VCaP (cell line): ENCODE measurements at regions not wholly inside any gene's neighbourhood (a gene's known extent, or its start where the extent isn't known, plus 50 kb on each side); places are given as distances from the start of the nearest gene placed in this dataset.

Experiments
- H3K27ac ChIP-seq: fragments of 450-650 bp; 2 replicates; pipeline ENCODE4 v1.5.1; 2017
- TF ChIP-seq, protein P1 (sequence below): fragments of 450-650 bp; conservative IDR thresholded peaks from 2 replicates; pipeline ENCODE4 v1.5.1; 2017; ENCODE audit warnings: mild to moderate bottlenecking, moderate library complexity

DNA sequence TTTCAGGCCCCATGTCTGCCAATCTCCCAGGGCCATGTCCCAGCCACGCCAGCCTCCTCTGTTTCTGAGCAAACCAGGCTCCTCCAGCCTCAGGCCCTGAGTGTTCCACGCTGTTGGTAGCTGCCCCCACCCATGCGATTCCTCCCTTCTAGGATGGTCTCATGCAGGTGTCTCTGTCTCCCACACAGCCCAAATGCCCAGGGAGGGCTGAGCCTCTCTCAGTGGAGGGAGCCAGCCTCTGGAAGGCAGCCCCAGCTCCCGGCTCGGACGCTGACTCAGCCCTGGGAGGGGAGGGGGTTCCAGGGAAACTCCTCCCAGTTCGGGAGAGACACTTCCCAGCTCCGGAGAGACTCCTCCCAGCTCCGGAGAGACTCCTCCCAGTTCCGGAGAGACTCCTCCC is 122.9 kb upstream of the AFDN start:
- TF ChIP-seq, protein P1, sequence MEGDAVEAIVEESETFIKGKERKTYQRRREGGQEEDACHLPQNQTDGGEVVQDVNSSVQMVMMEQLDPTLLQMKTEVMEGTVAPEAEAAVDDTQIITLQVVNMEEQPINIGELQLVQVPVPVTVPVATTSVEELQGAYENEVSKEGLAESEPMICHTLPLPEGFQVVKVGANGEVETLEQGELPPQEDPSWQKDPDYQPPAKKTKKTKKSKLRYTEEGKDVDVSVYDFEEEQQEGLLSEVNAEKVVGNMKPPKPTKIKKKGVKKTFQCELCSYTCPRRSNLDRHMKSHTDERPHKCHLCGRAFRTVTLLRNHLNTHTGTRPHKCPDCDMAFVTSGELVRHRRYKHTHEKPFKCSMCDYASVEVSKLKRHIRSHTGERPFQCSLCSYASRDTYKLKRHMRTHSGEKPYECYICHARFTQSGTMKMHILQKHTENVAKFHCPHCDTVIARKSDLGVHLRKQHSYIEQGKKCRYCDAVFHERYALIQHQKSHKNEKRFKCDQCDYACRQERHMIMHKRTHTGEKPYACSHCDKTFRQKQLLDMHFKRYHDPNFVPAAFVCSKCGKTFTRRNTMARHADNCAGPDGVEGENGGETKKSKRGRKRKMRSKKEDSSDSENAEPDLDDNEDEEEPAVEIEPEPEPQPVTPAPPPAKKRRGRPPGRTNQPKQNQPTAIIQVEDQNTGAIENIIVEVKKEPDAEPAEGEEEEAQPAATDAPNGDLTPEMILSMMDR: no peak
- no peak overlapping the region for H3K27ac ChIP-seq

DNA sequence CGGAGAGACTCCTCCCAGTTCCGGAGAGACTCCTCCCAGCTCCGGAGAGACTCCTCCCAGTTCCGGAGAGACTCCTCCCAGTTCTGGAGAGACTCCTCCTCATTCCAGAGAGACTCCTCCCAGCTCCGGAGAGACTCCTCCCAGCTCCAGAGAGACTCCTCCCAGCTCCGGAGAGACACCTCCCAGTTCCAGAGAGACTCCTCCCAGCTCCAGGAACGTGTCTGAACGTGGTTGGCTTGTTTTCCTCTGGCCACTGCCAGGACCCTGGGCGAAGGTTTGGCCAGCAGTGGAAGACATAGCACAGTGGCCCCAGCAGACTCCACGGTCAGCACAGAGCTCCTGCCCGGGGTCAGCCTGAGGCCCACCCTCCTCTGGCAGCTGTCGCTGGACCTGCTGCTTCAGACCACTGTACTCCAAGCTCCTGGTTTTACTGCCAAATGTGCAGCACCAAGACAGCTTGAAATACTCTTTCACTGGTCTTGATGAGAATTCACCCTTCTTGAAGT is 122.3 kb upstream of the AFDN start:
- TF ChIP-seq, protein P1: no peak
- no peak overlapping the region for H3K27ac ChIP-seq

DNA sequence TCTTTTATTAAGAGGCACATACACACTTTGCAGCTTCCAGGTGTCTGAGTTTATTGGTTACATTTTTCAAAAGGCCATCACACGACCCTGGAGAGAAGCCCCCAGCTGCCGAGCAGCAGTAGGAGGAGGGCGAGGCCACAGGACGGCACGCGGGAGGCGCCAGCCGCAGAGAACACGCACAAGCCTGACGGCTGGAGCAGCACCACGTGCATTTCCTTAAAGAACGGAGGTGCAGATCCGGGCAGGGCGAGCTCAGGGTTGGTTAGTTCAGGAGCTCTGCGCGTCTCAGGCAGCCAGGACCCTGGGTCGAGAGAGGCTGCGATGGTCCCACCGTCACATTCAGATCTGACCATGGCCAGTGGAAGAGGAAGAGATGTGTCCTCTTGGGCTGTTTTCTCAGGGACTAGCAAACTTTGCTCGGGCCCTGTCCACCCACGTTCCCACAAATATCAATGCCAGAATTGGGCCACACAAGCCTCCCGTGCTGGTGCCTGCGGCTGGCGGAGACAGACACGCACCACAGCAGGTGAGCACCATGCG is 121.4 kb upstream of the AFDN start:
- TF ChIP-seq, protein P1: no peak

DNA sequence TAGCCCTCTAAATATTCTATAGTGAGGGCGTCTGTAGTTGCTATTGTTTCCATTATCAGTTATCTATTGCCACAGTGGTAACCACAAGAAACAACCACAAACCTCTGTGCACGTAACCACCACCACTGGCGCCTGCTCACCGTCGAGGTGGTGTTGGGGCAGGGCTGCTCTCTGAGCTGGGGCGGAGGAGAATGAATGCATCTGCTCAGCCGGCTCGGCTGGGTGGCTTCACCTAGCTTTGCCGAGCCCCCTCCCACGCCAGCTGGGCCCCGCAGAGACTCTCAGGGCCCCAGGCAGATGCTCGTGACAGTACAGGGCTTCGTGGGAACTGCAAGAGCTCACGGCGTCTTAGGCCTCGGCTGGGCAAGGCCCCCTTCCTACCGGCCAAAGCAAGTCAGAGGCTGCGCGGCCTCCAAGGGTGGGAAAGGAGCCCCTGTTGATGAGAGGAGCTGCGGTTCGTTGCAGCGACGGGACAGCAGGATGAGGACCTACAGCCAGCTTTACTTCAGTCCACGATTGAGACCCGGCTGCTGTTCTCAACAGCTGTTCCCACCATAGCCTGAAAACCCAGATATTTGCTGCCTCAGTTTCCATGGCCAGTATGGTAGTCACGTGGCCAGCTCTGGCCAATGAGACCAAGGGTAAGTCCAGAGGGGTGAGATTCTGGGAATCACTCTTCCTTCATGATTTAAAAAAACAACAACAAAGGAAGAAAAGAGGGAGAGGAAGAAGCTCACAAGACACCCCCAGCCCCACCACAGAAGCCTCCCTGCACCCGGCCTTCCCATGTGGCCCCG is 120.2 kb upstream of the AFDN start:
- no peak overlapping the region for H3K27ac ChIP-seq

More for the DNA sequence above, 121.4 kb upstream of the AFDN start:
- no peak overlapping the region for H3K27ac ChIP-seq

DNA sequence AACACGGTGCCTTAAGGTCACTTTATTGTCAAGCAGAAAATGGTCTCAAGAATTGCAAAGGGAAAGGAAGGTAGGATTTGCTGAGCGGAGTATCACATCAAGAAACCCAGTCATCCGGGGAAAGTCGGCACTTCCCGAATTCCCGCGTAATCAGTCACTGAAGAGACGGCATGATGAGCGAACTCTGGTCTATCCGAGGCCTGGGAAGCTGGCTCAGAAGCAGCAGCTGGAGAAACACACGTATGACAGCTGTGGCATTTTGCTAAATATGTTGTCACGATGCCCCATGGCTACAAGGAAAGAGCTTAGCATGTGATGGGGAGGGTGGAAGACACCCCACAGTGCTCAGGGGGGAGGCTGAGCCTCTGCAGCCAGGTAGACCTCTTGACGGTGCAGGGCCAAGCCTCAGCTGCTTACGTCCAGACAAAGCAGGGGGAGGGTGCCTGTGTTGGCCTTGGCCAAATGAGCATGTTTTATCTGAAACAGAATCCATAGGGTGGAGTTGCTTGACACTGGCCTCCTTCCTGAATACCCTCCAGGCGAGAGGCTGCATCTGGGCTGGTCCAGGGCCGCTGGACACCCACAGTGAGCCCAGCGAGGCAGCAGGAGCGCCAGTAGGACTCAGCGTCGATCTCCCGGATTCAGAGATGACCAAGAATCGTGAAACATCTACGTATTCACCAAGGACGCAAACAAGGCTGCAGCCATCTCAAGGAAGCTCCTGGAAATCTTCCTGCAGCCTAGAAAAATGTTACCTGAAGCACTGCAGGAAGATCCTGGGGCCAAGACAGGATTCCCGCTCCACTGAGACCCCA is 118.8 kb upstream of the AFDN start:
- TF ChIP-seq, protein P1: no peak

More for the DNA sequence above, 120.2 kb upstream of the AFDN start:
- TF ChIP-seq, protein P1: no peak

DNA sequence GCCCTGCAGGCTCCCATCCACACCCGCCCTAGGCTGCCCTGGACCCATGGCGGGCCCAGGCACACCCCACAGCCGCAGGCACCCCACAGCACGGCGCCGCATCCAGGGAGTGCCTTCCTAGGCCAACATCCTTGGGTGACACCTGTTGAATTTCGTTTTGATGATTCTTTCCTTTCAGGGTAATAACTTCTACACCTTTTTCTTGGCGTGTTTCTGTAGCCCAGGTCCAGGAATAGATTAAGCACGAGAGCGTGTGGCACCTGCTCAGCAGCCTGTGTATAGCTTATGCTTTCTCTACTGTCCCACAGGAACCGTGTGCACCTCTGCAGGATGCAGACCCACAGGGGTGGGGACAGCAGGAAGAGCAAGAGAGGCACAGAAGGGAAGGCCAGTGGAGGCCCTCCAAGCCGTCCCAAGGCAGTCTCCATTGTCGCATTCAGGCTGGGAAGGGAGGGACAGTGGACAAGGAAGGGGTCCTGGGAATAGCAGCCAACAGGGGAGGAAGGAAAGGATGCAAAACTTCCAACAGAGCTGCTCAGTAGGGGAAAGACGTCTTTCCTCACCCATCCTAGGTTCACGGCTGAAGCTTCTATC is 118.1 kb upstream of the AFDN start:
- TF ChIP-seq, protein P1: no peak
- H3K27ac ChIP-seq: no peak overlapping the region

More for the DNA sequence above, 118.8 kb upstream of the AFDN start:
- H3K27ac ChIP-seq: no peak overlapping the region
